IPS-15b (cell line): ENCODE measurements at regions not wholly inside any gene's neighbourhood (a gene's known extent, or its start where the extent isn't known, plus 50 kb on each side); places are given as distances from the start of the nearest gene placed in this dataset.

Source experiments
- H3K27me3 ChIP-seq: one replicate; pipeline ENCODE4 v1.6.1; 2013; ENCODE audit warnings: low read length; ENCODE audit not compliant: control insufficient read depth, insufficient read depth
- H3K36me3 ChIP-seq: one replicate; pipeline ENCODE4 v1.6.1; 2013; ENCODE audit warnings: low read length; ENCODE audit not compliant: control insufficient read depth, insufficient read depth
- H3K4me1 ChIP-seq: one replicate; pipeline ENCODE4 v1.6.1; 2013; ENCODE audit warnings: mild to moderate bottlenecking, low read length; ENCODE audit not compliant: control insufficient read depth, insufficient read depth
- H3K4me3 ChIP-seq: one replicate; pipeline ENCODE4 v1.5.1; 2013; ENCODE audit warnings: low read depth, low read length
- H3K9ac ChIP-seq: one replicate; pipeline ENCODE4 v1.6.1; 2013; ENCODE audit warnings: low read depth, mild to moderate bottlenecking, low read length
- H3K9me3 ChIP-seq: one replicate; pipeline ENCODE4 v1.6.1; 2013; ENCODE audit warnings: mild to moderate bottlenecking, low read length; ENCODE audit not compliant: control insufficient read depth, insufficient read depth

- H3K36me3 ChIP-seq, result no peaks in the 10 kb centered on the region
- no peaks in the 10 kb centered on the region for H3K9me3 ChIP-seq
- no peak overlapping the region for H3K9ac ChIP-seq
- no peaks in the 10 kb centered on the region for H3K4me1 ChIP-seq
- H3K4me3 ChIP-seq, result no peak overlapping the region
- no peaks in the 10 kb centered on the region for H3K27me3 ChIP-seq
Observed at GRCh38 chr7:67866054-67866453, 869.4 kb downstream of the TYW1 start.

GRCh38 chr7:67866812-67867211 is 870.2 kb downstream of the TYW1 start:
- Histone ChIP-seq H3K36me3 (no peaks in the 10 kb centered on the region), H3K27me3 (no peaks in the 10 kb centered on the region), H3K9ac (no peak overlapping the region), H3K4me3 (no peak overlapping the region), H3K4me1 (no peaks in the 10 kb centered on the region), H3K9me3 (no peaks in the 10 kb centered on the region)

- Histone ChIP-seq H3K4me3 (no peak overlapping the region), H3K9me3 (no peaks in the 10 kb centered on the region), H3K36me3 (no peaks in the 10 kb centered on the region), H3K27me3 (no peaks in the 10 kb centered on the region), H3K4me1 (no peaks in the 10 kb centered on the region), H3K9ac (no peak overlapping the region)
Observed at GRCh38 chr7:67870396-67870795, 873.8 kb downstream of the TYW1 start.

GRCh38 chr7:67875558-67875957 is 878.9 kb downstream of the TYW1 start:
- Histone ChIP-seq H3K36me3 (no peaks in the 10 kb centered on the region), H3K4me1 (no peaks in the 10 kb centered on the region), H3K27me3 (no peaks in the 10 kb centered on the region), H3K4me3 (no peak overlapping the region), H3K9ac (no peak overlapping the region), H3K9me3 (no peaks in the 10 kb centered on the region)

- Histone ChIP-seq H3K27me3 (no peaks in the 10 kb centered on the region), H3K36me3 (no peaks in the 10 kb centered on the region), H3K4me3 (no peak overlapping the region), H3K9ac (no peak overlapping the region), H3K4me1 (no peaks in the 10 kb centered on the region), H3K9me3 (no peaks in the 10 kb centered on the region)
Observed at GRCh38 chr7:67878808-67879207, 882.2 kb downstream of the TYW1 start.

- Histone ChIP-seq H3K36me3 (no peaks in the 10 kb centered on the region), H3K4me3 (no peak overlapping the region), H3K4me1 (no peaks in the 10 kb centered on the region), H3K9me3 (no peaks in the 10 kb centered on the region), H3K9ac (no peak overlapping the region), H3K27me3 (no peaks in the 10 kb centered on the region)
Observed at GRCh38 chr7:67882843-67883242, 886.2 kb downstream of the TYW1 start.

- H3K27me3 ChIP-seq, result no peaks in the 10 kb centered on the region
- H3K9me3 ChIP-seq, result peaks cover 7% of the 10 kb centered on the region
- H3K4me1 ChIP-seq, result no peaks in the 10 kb centered on the region
- H3K4me3 ChIP-seq, result no peak overlapping the region
- no peak overlapping the region for H3K9ac ChIP-seq
- H3K36me3 ChIP-seq, result no peaks in the 10 kb centered on the region
Observed at GRCh38 chr7:67890316-67890715, 893.7 kb downstream of the TYW1 start.

GRCh38 chr7:67894746-67895145 is 898.1 kb downstream of the TYW1 start:
- H3K9ac ChIP-seq, result no peak overlapping the region
- no peaks in the 10 kb centered on the region for H3K27me3 ChIP-seq
- H3K4me3 ChIP-seq, result no peak overlapping the region
- no peaks in the 10 kb centered on the region for H3K9me3 ChIP-seq
- no peaks in the 10 kb centered on the region for H3K36me3 ChIP-seq
- H3K4me1 ChIP-seq, result no peaks in the 10 kb centered on the region

GRCh38 chr7:67896721-67897120 is 900.1 kb downstream of the TYW1 start:
- no peaks in the 10 kb centered on the region for H3K27me3 ChIP-seq
- no peak overlapping the region for H3K9ac ChIP-seq
- no peaks in the 10 kb centered on the region for H3K9me3 ChIP-seq
- H3K4me3 ChIP-seq, result no peak overlapping the region
- no peaks in the 10 kb centered on the region for H3K36me3 ChIP-seq
- H3K4me1 ChIP-seq, result no peaks in the 10 kb centered on the region

- H3K4me3 ChIP-seq, result no peak overlapping the region
- no peaks in the 10 kb centered on the region for H3K27me3 ChIP-seq
- no peaks in the 10 kb centered on the region for H3K9me3 ChIP-seq
- H3K9ac ChIP-seq, result no peak overlapping the region
- no peaks in the 10 kb centered on the region for H3K4me1 ChIP-seq
- H3K36me3 ChIP-seq, result no peaks in the 10 kb centered on the region
Observed at GRCh38 chr7:67900456-67900855, 903.8 kb downstream of the TYW1 start.

- H3K27me3 ChIP-seq, result no peaks in the 10 kb centered on the region
Observed at GRCh38 chr7:67901808-67902480, 905.3 kb downstream of the TYW1 start.

GRCh38 chr7:67907792-67908191 is 911.2 kb downstream of the TYW1 start:
- no peak overlapping the region for H3K4me3 ChIP-seq
- no peaks in the 10 kb centered on the region for H3K27me3 ChIP-seq
- H3K36me3 ChIP-seq, result no peaks in the 10 kb centered on the region
- no peaks in the 10 kb centered on the region for H3K4me1 ChIP-seq
- H3K9ac ChIP-seq, result no peak overlapping the region
- no peaks in the 10 kb centered on the region for H3K9me3 ChIP-seq

More at GRCh38 chr7:67901808-67902480, 905.3 kb downstream of the TYW1 start:
- no peaks in the 10 kb centered on the region for H3K9me3 ChIP-seq
- no peak overlapping the region for H3K9ac ChIP-seq
- no peaks in the 10 kb centered on the region for H3K36me3 ChIP-seq
- no peaks in the 10 kb centered on the region for H3K4me1 ChIP-seq
- no peak overlapping the region for H3K4me3 ChIP-seq
